Osteoblast (primary cell): ENCODE measurements at regions not wholly inside any gene's neighbourhood (a gene's known extent, or its start where the extent isn't known, plus 50 kb on each side); places are given as distances from the start of the nearest gene placed in this dataset.

Experiments used
- DNase-seq: peaks from one replicate; pipeline ENCODE4 v3.0.0; 2011; ENCODE audit warnings: low spot score, mixed read lengths; ENCODE audit not compliant: insufficient read length; ENCODE audit errors: missing footprints
- H2AFZ ChIP-seq: 2 replicates; pipeline ENCODE4 v1.6.0; 2011; ENCODE audit warnings: mild to moderate bottlenecking, low read length
- H3K27ac ChIP-seq: 2 replicates; pipeline ENCODE4 v1.5.1; 2011; ENCODE audit warnings: mild to moderate bottlenecking, low read depth, low read length, moderate library complexity
- H3K27me3 ChIP-seq: 2 replicates; pipeline ENCODE4 v1.6.0; 2012; ENCODE audit warnings: mild to moderate bottlenecking, control low read depth, inconsistent platforms, low read length, moderate library complexity; ENCODE audit not compliant: insufficient read depth
- H3K36me3 ChIP-seq: 2 replicates; pipeline ENCODE4 v1.5.1; 2011; ENCODE audit warnings: mild to moderate bottlenecking, low read length, control low read depth, moderate library complexity; ENCODE audit not compliant: insufficient read depth
- H3K4me1 ChIP-seq: 2 replicates; pipeline ENCODE4 v1.5.1; 2011; ENCODE audit warnings: mild to moderate bottlenecking, low read length, control low read depth, moderate library complexity; ENCODE audit not compliant: insufficient read depth
- H3K4me2 ChIP-seq: 2 replicates; pipeline ENCODE4 v1.6.0; 2011; ENCODE audit warnings: mild to moderate bottlenecking, low read length; ENCODE audit not compliant: insufficient read depth
- H3K4me3 ChIP-seq: fragments of 200-600 bp; sonication (generic); 3 replicates; pipeline ENCODE4 v1.5.1; 2012; ENCODE audit warnings: mild to moderate bottlenecking, low read length, inconsistent platforms; ENCODE audit not compliant: insufficient read depth
- H3K79me2 ChIP-seq: 2 replicates; pipeline ENCODE4 v1.6.0; 2012; ENCODE audit warnings: mild to moderate bottlenecking, low read length, control low read depth, inconsistent platforms; ENCODE audit not compliant: insufficient read depth
- H3K9me3 ChIP-seq: 2 replicates; pipeline ENCODE4 v1.5.1; 2011; ENCODE audit warnings: low read depth, low read length, control low read depth
- H4K20me1 ChIP-seq: 2 replicates; pipeline ENCODE4 v1.6.0; 2012; ENCODE audit warnings: mild to moderate bottlenecking, low read length, control low read depth; ENCODE audit not compliant: insufficient read depth
- TF ChIP-seq, protein P1 (sequence below): IDR thresholded peaks from 2 replicates; pipeline ENCODE4 v1.5.1; 2011; ENCODE audit warnings: mild to moderate bottlenecking, low read depth, low read length, moderate library complexity; ENCODE audit errors: extremely low read depth

DNA sequence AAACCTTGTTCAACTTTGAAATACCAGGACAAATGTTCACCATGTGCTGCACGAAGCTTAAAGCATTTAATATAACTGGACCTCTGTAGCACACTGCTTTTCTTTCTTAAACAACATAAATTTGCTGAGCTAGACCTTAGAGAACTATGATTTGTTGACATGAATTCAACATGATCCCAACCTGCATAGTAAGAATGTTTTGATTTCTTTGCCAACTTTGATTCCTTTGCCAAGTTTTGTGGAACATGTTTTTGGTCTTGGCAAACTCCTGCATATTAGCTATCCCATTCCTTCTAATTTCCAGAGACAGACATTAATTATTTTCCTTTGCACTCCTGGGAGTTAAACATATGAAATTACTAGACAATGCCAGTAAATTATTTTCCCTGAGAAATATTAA is 197.2 kb upstream of the RBMS3 start:
- no peak overlapping the region for H2AFZ ChIP-seq
- no peak for DNase-seq

DNA sequence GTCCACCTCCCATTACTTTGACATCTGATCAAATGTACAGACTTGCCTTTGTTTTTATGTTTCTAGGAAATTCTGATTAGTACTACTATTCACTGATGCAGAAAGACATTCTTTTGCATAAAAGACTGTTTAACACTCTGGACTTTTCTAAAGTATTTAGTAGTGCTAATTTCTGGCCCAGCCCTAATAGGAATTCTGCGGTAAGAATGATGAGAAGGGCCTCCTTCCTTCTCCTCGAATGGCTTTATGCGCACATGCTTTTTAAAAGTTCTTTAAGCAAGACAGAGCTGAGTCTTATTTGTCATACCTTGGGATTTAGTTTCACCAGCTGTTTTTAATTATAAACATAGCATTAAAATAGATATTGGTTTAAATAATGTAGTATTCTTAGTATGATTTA is 192.3 kb upstream of the RBMS3 start:
- Histone ChIP-seq H3K36me3 (no peaks in the 10 kb centered on the region), H3K4me1 (no peaks in the 10 kb centered on the region), H3K79me2 (no peaks in the 10 kb centered on the region), H3K9me3 (no peaks in the 10 kb centered on the region), H3K4me2 (no peak overlapping the region), H3K27ac (no peak overlapping the region), H2AFZ (no peak overlapping the region), H3K27me3 (no peaks in the 10 kb centered on the region), H3K4me3 (no peak overlapping the region), H4K20me1 (no peaks in the 10 kb centered on the region)
- no peak for DNase-seq
- TF ChIP-seq, protein P1, sequence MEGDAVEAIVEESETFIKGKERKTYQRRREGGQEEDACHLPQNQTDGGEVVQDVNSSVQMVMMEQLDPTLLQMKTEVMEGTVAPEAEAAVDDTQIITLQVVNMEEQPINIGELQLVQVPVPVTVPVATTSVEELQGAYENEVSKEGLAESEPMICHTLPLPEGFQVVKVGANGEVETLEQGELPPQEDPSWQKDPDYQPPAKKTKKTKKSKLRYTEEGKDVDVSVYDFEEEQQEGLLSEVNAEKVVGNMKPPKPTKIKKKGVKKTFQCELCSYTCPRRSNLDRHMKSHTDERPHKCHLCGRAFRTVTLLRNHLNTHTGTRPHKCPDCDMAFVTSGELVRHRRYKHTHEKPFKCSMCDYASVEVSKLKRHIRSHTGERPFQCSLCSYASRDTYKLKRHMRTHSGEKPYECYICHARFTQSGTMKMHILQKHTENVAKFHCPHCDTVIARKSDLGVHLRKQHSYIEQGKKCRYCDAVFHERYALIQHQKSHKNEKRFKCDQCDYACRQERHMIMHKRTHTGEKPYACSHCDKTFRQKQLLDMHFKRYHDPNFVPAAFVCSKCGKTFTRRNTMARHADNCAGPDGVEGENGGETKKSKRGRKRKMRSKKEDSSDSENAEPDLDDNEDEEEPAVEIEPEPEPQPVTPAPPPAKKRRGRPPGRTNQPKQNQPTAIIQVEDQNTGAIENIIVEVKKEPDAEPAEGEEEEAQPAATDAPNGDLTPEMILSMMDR, result no peak

More for the DNA sequence above, 197.2 kb upstream of the RBMS3 start:
- no peaks in the 10 kb centered on the region for H3K36me3 ChIP-seq
- H3K4me1 ChIP-seq, result no peaks in the 10 kb centered on the region
- H3K9me3 ChIP-seq, result no peaks in the 10 kb centered on the region
- TF ChIP-seq, protein P1, result no peak
- H3K79me2 ChIP-seq, result no peaks in the 10 kb centered on the region
- no peaks in the 10 kb centered on the region for H3K27me3 ChIP-seq
- H3K4me2 ChIP-seq, result no peak overlapping the region
- H4K20me1 ChIP-seq, result no peaks in the 10 kb centered on the region
- no peak overlapping the region for H3K4me3 ChIP-seq
- no peak overlapping the region for H3K27ac ChIP-seq

DNA sequence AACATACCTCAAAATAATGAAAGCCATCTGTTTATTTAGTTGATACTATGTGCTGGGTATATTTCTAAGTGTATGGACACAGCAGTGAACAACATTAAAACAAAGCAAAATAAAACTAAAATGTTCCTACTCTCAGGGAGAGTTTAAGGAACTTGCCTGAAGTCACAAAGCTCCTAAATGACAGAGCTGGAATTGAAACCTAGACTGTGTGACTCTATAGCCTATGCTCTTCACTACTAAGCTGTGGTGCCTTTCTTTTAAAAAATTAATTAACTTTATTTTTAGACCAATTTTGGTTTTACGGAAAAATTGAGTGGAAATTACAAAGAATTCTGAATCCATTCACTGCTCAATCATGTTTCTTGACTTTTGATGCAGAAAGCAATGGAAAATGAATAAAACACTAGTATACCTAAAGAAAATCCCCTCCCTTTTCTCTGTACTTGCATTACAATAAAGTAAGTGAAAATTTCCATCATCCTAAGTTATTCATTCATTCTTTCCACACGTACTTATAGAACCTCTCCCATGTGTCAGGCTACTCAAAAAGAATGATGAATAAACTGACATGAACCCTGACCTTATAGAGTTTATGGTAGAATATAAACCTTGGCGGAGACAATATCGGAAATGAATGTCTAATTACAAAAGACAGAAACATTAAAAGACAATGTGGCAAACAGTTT is 189.8 kb upstream of the RBMS3 start:
- H3K79me2 ChIP-seq, result no peaks in the 10 kb centered on the region
- H4K20me1 ChIP-seq, result no peaks in the 10 kb centered on the region
- no peaks in the 10 kb centered on the region for H3K36me3 ChIP-seq
- no peaks in the 10 kb centered on the region for H3K9me3 ChIP-seq
- no peaks in the 10 kb centered on the region for H3K4me1 ChIP-seq
- no peaks in the 10 kb centered on the region for H3K27me3 ChIP-seq
- no peak overlapping the region for H3K4me2 ChIP-seq
- no peak overlapping the region for H3K27ac ChIP-seq
- H3K4me3 ChIP-seq, result no peak overlapping the region
- no peak overlapping the region for H2AFZ ChIP-seq
- no peak for DNase-seq
- TF ChIP-seq, protein P1, result no peak

DNA sequence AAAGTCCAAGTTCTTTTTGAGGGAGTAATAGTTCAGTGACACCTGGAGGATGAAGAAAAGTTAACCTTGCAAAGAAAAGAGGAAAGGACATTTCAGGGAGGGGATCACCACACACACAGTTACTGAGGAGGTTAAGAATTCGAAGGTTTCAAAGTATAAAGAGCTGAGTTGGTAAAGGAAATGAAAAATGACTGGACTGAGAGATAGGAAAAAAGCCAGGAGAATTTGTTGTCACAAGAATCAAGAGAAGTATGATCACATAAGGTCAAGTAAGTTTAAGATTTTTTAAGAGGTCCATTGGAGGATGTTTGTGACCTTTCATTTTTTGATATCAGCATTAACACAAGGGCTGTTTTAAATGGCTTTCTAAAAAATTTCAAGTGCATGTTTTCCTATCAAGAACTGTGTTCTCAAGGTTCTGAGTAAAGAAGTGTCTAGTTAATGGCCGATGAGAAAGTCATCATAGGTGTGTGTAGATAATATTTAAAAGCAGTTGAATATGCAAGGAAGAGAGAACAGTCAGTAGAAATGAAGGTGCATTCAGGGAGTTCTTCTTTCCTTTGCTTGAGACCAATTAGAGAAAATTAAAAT is 189.2 kb upstream of the RBMS3 start:
- H3K27me3 ChIP-seq, result no peaks in the 10 kb centered on the region
- TF ChIP-seq, protein P1, result no peak
- no peak overlapping the region for H2AFZ ChIP-seq
- no peaks in the 10 kb centered on the region for H3K4me1 ChIP-seq
- no peak overlapping the region for H3K27ac ChIP-seq
- H3K36me3 ChIP-seq, result no peaks in the 10 kb centered on the region
- no peaks in the 10 kb centered on the region for H3K9me3 ChIP-seq
- no peak for DNase-seq
- H3K4me3 ChIP-seq, result no peak overlapping the region
- no peak overlapping the region for H3K4me2 ChIP-seq
- no peaks in the 10 kb centered on the region for H3K79me2 ChIP-seq
- no peaks in the 10 kb centered on the region for H4K20me1 ChIP-seq
